ENCODE measurements at regions not wholly inside any gene's neighbourhood (a gene's known extent, or its start where the extent isn't known, plus 50 kb on each side); places are given as distances from the start of the nearest gene placed in this dataset.

- TF ChIP-seq, protein P1, sequence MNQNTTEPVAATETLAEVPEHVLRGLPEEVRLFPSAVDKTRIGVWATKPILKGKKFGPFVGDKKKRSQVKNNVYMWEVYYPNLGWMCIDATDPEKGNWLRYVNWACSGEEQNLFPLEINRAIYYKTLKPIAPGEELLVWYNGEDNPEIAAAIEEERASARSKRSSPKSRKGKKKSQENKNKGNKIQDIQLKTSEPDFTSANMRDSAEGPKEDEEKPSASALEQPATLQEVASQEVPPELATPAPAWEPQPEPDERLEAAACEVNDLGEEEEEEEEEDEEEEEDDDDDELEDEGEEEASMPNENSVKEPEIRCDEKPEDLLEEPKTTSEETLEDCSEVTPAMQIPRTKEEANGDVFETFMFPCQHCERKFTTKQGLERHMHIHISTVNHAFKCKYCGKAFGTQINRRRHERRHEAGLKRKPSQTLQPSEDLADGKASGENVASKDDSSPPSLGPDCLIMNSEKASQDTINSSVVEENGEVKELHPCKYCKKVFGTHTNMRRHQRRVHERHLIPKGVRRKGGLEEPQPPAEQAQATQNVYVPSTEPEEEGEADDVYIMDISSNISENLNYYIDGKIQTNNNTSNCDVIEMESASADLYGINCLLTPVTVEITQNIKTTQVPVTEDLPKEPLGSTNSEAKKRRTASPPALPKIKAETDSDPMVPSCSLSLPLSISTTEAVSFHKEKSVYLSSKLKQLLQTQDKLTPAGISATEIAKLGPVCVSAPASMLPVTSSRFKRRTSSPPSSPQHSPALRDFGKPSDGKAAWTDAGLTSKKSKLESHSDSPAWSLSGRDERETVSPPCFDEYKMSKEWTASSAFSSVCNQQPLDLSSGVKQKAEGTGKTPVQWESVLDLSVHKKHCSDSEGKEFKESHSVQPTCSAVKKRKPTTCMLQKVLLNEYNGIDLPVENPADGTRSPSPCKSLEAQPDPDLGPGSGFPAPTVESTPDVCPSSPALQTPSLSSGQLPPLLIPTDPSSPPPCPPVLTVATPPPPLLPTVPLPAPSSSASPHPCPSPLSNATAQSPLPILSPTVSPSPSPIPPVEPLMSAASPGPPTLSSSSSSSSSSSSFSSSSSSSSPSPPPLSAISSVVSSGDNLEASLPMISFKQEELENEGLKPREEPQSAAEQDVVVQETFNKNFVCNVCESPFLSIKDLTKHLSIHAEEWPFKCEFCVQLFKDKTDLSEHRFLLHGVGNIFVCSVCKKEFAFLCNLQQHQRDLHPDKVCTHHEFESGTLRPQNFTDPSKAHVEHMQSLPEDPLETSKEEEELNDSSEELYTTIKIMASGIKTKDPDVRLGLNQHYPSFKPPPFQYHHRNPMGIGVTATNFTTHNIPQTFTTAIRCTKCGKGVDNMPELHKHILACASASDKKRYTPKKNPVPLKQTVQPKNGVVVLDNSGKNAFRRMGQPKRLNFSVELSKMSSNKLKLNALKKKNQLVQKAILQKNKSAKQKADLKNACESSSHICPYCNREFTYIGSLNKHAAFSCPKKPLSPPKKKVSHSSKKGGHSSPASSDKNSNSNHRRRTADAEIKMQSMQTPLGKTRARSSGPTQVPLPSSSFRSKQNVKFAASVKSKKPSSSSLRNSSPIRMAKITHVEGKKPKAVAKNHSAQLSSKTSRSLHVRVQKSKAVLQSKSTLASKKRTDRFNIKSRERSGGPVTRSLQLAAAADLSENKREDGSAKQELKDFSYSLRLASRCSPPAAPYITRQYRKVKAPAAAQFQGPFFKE (tag by site-specific recombination; IDR thresholded peaks at IDR 0.05; ENCODE audit: borderline replicate concordance), result no peak
- TF ChIP-seq KLF17 (tag by site-specific recombination; IDR thresholded peaks at IDR 0.05), result no peak
- TF ChIP-seq REPIN1 (tag by site-specific recombination; IDR thresholded peaks at IDR 0.05; ENCODE audit: low read depth), result no peak
- TF ChIP-seq FEZF1 (tag by site-specific recombination; IDR thresholded peaks at IDR 0.05), result no peak
- TF ChIP-seq ZNF354C (tag by site-specific recombination; IDR thresholded peaks at IDR 0.05; ENCODE audit: borderline replicate concordance, low read depth), result no peak
These were observed 336.8 kb downstream of the MYCN start (continued) for GRCh38 chr2:16277117-16277516.

GRCh38 chr2:16275661-16276060 lies 335.3 kb downstream of the MYCN start:
- Histone ChIP-seq H3K9me3 (ENCODE audit: control insufficient read depth, insufficient read depth, low read depth, low read length) (no peaks in the 10 kb centered on the region), H3K4me3 (ENCODE audit: low read depth, low read length) (no peak overlapping the region), H3K27ac (ENCODE audit: extremely low read depth, low read depth, low read length) (no peak overlapping the region), H3K36me3 (ENCODE audit: control insufficient read depth in 2 of 2, insufficient read depth in 1 of 2, low read length in 2 of 2) (no peaks in the 10 kb centered on the region), H3K4me1 (ENCODE audit: control insufficient read depth, insufficient read depth, low read length) (no peaks in the 10 kb centered on the region)
- CTCF ChIA-PET, result interaction anchor here (0.5 kb wide), 1 partner anchor 50 kb away, joined by 8 read pairs; no protein-coding TSS in a partner anchor
- no peak for TF ChIP-seq KLF17 (tag by site-specific recombination; IDR thresholded peaks at IDR 0.05)
- TF ChIP-seq ZNF391 (tag by site-specific recombination; IDR thresholded peaks at IDR 0.05; ENCODE audit: borderline replicate concordance, low read depth), result no peak
- TF ChIP-seq, protein P2, sequence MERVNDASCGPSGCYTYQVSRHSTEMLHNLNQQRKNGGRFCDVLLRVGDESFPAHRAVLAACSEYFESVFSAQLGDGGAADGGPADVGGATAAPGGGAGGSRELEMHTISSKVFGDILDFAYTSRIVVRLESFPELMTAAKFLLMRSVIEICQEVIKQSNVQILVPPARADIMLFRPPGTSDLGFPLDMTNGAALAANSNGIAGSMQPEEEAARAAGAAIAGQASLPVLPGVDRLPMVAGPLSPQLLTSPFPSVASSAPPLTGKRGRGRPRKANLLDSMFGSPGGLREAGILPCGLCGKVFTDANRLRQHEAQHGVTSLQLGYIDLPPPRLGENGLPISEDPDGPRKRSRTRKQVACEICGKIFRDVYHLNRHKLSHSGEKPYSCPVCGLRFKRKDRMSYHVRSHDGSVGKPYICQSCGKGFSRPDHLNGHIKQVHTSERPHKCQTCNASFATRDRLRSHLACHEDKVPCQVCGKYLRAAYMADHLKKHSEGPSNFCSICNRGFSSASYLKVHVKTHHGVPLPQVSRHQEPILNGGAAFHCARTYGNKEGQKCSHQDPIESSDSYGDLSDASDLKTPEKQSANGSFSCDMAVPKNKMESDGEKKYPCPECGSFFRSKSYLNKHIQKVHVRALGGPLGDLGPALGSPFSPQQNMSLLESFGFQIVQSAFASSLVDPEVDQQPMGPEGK (tag by site-specific recombination; IDR thresholded peaks at IDR 0.05), result no peak
- TF ChIP-seq ZNF747 (tag by site-specific recombination; IDR thresholded peaks at IDR 0.05), result no peak
- TF ChIP-seq ZNF16 (tag by site-specific recombination; IDR thresholded peaks at IDR 0.05; ENCODE audit: low read depth), result no peak
- TF ChIP-seq ZNF626 (tag by site-specific recombination; IDR thresholded peaks at IDR 0.05), result no peak
- TF ChIP-seq ZNF529 (tag by site-specific recombination; IDR thresholded peaks at IDR 0.05; ENCODE audit: insufficient replicate concordance), result no peak
- POLR2A ChIA-PET, result no interaction called here

DNA sequence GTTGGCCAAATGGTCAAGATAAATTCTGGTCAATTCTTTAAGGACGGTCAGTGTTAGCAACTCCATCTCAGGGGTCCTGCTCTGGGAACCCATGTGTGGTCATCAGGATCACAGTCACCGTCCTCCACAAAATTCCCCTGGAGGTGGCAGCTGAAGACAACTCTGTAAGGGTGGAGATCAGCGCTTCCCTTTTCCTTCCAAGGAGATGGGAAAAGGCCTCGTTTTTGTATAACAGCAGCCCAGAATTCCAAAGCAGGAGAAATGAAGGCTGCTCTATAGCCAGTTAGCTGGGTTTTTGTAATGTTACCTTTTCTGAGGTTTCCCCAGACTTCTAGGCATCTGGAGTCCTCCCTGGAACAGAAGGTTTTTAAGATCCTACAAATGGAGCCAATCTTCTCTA lies 334.8 kb downstream of the MYCN start:
- H3K36me3 ChIP-seq (ENCODE audit: control insufficient read depth in 2 of 2, insufficient read depth in 1 of 2, low read length in 2 of 2), result no peaks in the 10 kb centered on the region
- H3K9me3 ChIP-seq (ENCODE audit: control insufficient read depth, insufficient read depth, low read depth, low read length), result no peaks in the 10 kb centered on the region
- H3K27ac ChIP-seq (ENCODE audit: extremely low read depth, low read depth, low read length), result no peak overlapping the region
- H3K4me1 ChIP-seq (ENCODE audit: control insufficient read depth, insufficient read depth, low read length), result no peaks in the 10 kb centered on the region
- CTCF ChIA-PET, result interaction anchor here (0.8 kb wide), 1 partner anchor 251 kb away, joined by 3 read pairs; no protein-coding TSS in a partner anchor
- POLR2A ChIA-PET, result no interaction called here
- no peak overlapping the region for H3K4me3 ChIP-seq (ENCODE audit: low read depth, low read length)
- TF ChIP-seq ZNF19 (tag by site-specific recombination; IDR thresholded peaks at IDR 0.05; ENCODE audit: low read depth) (no peak), ZNF624 (tag by site-specific recombination; IDR thresholded peaks at IDR 0.05) (no peak), TRIM28 (IDR thresholded peaks at IDR 0.05; ENCODE audit: borderline replicate concordance, low read length) (no peak), ZNF302 (tag by site-specific recombination; IDR thresholded peaks at IDR 0.05; ENCODE audit: low read depth) (no peak), ZFP69B (tag by site-specific recombination; IDR thresholded peaks at IDR 0.05) (no peak), ZNF140 (tag by site-specific recombination; IDR thresholded peaks at IDR 0.05) (no peak), KLF8 (tag by site-specific recombination; IDR thresholded peaks at IDR 0.05) (no peak), ZNF488 (tag by site-specific recombination; IDR thresholded peaks at IDR 0.05) (no peak), ZNF155 (tag by site-specific recombination; IDR thresholded peaks at IDR 0.05) (no peak), BCL6B (tag by site-specific recombination; IDR thresholded peaks at IDR 0.05) (no peak), ZNF24 (tag by site-specific recombination; IDR thresholded peaks at IDR 0.05) (no peak)
